Epithelial cell of proximal tubule (primary cell): ENCODE measurements at regions not wholly inside any gene's neighbourhood (a gene's known extent, or its start where the extent isn't known, plus 50 kb on each side); places are given as distances from the start of the nearest gene placed in this dataset.

Experiments used
- DNase-seq: peaks from one replicate; pipeline ENCODE4 v3.0.0-alpha.2; 2011; ENCODE audit warnings: low read depth
- H3K4me3 ChIP-seq: 2 replicates; pipeline ENCODE4 v1.5.1; 2011; ENCODE audit warnings: low read depth, mild to moderate bottlenecking, low read length
- TF ChIP-seq, protein P1 (sequence below): conservative IDR thresholded peaks from 2 replicates; pipeline ENCODE4 v1.5.1; 2012; ENCODE audit warnings: low read depth, mild to moderate bottlenecking, low read length

DNA sequence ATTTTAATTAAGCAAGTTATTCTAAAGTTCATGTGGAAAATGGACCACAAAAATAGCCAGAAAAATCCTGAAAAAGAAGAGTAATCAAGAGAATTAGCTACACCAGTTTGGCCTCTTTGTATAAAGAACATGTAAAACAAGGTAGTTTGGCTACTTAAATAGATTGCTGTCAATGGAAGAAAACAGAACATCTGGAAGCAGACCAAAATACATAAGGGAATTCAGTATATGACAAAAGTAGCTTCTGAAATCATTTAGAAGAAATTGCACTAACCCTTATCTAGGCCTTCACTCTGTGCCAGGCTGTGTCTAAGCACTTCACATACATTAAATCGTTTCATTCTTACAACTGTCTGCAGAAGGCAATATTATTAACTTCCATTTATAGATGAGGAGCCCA is 156.6 kb downstream of the PRDM6 start:
- no peak for DNase-seq
- H3K4me3 ChIP-seq: no peak overlapping the region
- TF ChIP-seq, protein P1, sequence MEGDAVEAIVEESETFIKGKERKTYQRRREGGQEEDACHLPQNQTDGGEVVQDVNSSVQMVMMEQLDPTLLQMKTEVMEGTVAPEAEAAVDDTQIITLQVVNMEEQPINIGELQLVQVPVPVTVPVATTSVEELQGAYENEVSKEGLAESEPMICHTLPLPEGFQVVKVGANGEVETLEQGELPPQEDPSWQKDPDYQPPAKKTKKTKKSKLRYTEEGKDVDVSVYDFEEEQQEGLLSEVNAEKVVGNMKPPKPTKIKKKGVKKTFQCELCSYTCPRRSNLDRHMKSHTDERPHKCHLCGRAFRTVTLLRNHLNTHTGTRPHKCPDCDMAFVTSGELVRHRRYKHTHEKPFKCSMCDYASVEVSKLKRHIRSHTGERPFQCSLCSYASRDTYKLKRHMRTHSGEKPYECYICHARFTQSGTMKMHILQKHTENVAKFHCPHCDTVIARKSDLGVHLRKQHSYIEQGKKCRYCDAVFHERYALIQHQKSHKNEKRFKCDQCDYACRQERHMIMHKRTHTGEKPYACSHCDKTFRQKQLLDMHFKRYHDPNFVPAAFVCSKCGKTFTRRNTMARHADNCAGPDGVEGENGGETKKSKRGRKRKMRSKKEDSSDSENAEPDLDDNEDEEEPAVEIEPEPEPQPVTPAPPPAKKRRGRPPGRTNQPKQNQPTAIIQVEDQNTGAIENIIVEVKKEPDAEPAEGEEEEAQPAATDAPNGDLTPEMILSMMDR: no peak

DNA sequence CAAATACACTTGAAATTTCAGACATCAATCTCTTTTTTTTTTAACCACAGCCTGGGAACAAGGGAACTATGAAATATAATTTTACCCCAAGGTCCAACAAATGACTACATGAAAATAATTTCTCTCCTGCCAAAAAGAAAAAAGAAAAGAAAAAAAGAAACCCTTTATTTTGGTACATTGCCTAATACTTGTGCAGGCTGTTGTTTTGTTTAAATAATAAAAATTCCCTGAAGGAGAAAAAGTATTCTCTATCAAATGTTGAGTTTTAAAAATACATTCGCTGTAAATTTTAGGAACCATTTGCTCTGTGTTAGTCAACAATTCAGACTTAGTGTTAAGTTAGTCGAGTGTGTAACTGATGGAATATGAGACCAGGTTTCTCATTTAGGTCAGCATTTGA is 155.4 kb downstream of the PRDM6 start:
- DNase-seq: no peak
- no peak overlapping the region for H3K4me3 ChIP-seq
- TF ChIP-seq, protein P1: no peak
